GM23338 (cell line): ENCODE measurements at regions not wholly inside any gene's neighbourhood (a gene's known extent, or its start where the extent isn't known, plus 50 kb on each side); places are given as distances from the start of the nearest gene placed in this dataset.

Source experiments
- ATAC-seq: fragments of 200-7000 bp; cut with Tn5 transposase; 3 replicates; pipeline ENCODE4 v1.9.1; 2020
- DNase-seq: peaks from one replicate; pipeline ENCODE4 v3.0.0-alpha.2; 2015; ENCODE audit warnings: low spot score
- H2AFZ ChIP-seq: fragments of 200-600 bp; sonication (generic); 2 replicates; pipeline ENCODE4 v1.8.0; 2016; ENCODE audit warnings: antibody characterized with exemption, mild to moderate bottlenecking, moderate library complexity
- H3F3A ChIP-seq: fragments of 200-600 bp; sonication (generic); replicated peaks from 2 replicates; pipeline ENCODE4 v1.8.0; 2017; ENCODE audit warnings: antibody characterized with exemption, mixed run types, low read depth
- H3K27ac ChIP-seq: fragments of 200-600 bp; sonication (generic); 2 replicates; pipeline ENCODE4 v1.6.1; 2016; ENCODE audit warnings: low read depth
- H3K27me3 ChIP-seq: fragments of 200-600 bp; sonication (generic); 2 replicates; pipeline ENCODE4 v1.8.0; 2016; ENCODE audit warnings: mild to moderate bottlenecking, mixed run types, moderate library complexity; ENCODE audit not compliant: insufficient read depth
- H3K36me3 ChIP-seq: fragments of 200-600 bp; sonication (generic); 2 replicates; pipeline ENCODE4 v1.8.0; 2016; ENCODE audit warnings: mild to moderate bottlenecking; ENCODE audit not compliant: insufficient read depth
- H3K4me1 ChIP-seq: fragments of 200-600 bp; sonication (generic); 2 replicates; pipeline ENCODE4 v1.8.0; 2016; ENCODE audit warnings: mild to moderate bottlenecking, moderate library complexity; ENCODE audit not compliant: insufficient read depth
- H3K4me2 ChIP-seq: fragments of 200-600 bp; sonication (generic); 2 replicates; pipeline ENCODE4 v1.7.1; 2017; ENCODE audit warnings: mixed run types
- H3K4me3 ChIP-seq: fragments of 200-600 bp; sonication (generic); 2 replicates; pipeline ENCODE4 v1.6.1; 2016; ENCODE audit warnings: mixed run types
- H3K79me2 ChIP-seq: fragments of 200-600 bp; sonication (generic); replicated peaks from 2 replicates; pipeline ENCODE4 v1.8.0; 2017; ENCODE audit warnings: mild to moderate bottlenecking; ENCODE audit not compliant: insufficient read depth
- H3K9me2 ChIP-seq: fragments of 200-600 bp; sonication (generic); 2 replicates; pipeline ENCODE4 v1.8.0; 2017; ENCODE audit not compliant: insufficient read depth
- H4K20me1 ChIP-seq: fragments of 200-600 bp; sonication (generic); replicated peaks from 2 replicates; pipeline ENCODE4 v1.8.0; 2017; ENCODE audit warnings: mild to moderate bottlenecking; ENCODE audit not compliant: insufficient read depth
- H3K27ac Mint-ChIP-seq: 2 replicates; pipeline ENCODE4 v1.8.0; 2020; ENCODE audit warnings: inconsistent platforms, mild to moderate bottlenecking, moderate library complexity, mixed read lengths
- H3K27me3 Mint-ChIP-seq: 3 replicates; pipeline ENCODE4 v1.8.0; 2022; ENCODE audit warnings: low read depth, mild to moderate bottlenecking, moderate library complexity, mixed read lengths, inconsistent platforms; ENCODE audit not compliant: insufficient read depth, poor library complexity
- H3K36me3 Mint-ChIP-seq: 3 replicates; pipeline ENCODE4 v1.8.0; 2021; ENCODE audit warnings: low read depth, mild to moderate bottlenecking, inconsistent platforms, moderate library complexity, mixed read lengths
- H3K4me1 Mint-ChIP-seq: 3 replicates; pipeline ENCODE4 v1.8.0; 2020; ENCODE audit warnings: mild to moderate bottlenecking, inconsistent platforms, mixed read lengths
- H3K4me3 Mint-ChIP-seq: 3 replicates; pipeline ENCODE4 v1.8.0; 2021; ENCODE audit warnings: moderate library complexity, mild to moderate bottlenecking, inconsistent platforms, mixed read lengths
- H3K9me3 Mint-ChIP-seq: 3 replicates; pipeline ENCODE4 v1.8.0; 2020; ENCODE audit warnings: moderate library complexity, mild to moderate bottlenecking, inconsistent platforms, mixed read lengths
- CREB1 ChIP-seq: fragments of 250-450 bp; sonication (Bioruptor Pico); IDR thresholded peaks from 2 replicates; pipeline ENCODE4 v1.5.0; 2020; ENCODE audit warnings: low read depth, mild to moderate bottlenecking, moderate library complexity
- EZH2 ChIP-seq: fragments of 200-600 bp; sonication (generic); IDR thresholded peaks from one replicate; pipeline ENCODE4 v1.8.0; 2017; ENCODE audit warnings: antibody characterized with exemption, mild to moderate bottlenecking, low read depth; ENCODE audit not compliant: unreplicated experiment
- EZH2phosphoT487 ChIP-seq: fragments of 200-600 bp; sonication (generic); IDR thresholded peaks from one replicate; pipeline ENCODE4 v1.8.1; 2018; ENCODE audit warnings: antibody characterized with exemption; ENCODE audit not compliant: unreplicated experiment
- JUNB ChIP-seq: IDR thresholded peaks from one replicate; pipeline ENCODE4 v1.6.1; 2016; ENCODE audit warnings: antibody characterized with exemption; ENCODE audit not compliant: unreplicated experiment
- NANOG ChIP-seq: IDR thresholded peaks from 2 replicates; pipeline ENCODE4 v1.6.1; 2016; ENCODE audit warnings: antibody characterized with exemption, borderline replicate concordance
- POLR2AphosphoS5 ChIP-seq: IDR thresholded peaks from 2 replicates; pipeline ENCODE4 v1.6.1; 2016; ENCODE audit warnings: antibody characterized with exemption, low read depth
- STAT1 ChIP-seq: IDR thresholded peaks from one replicate; pipeline ENCODE4 v1.6.1; 2016; ENCODE audit warnings: antibody characterized with exemption; ENCODE audit not compliant: unreplicated experiment
- ZNF114 ChIP-seq: fragments of 250-450 bp; sonication (Bioruptor Pico); IDR thresholded peaks from 2 replicates; pipeline ENCODE4 v1.5.0; 2020; ENCODE audit warnings: mild to moderate bottlenecking, moderate library complexity
- ZNF331 ChIP-seq: fragments of 250-450 bp; sonication (Bioruptor Pico); IDR thresholded peaks from 2 replicates; pipeline ENCODE4 v1.5.0; 2020; ENCODE audit warnings: low read depth, mild to moderate bottlenecking, moderate library complexity
- TF ChIP-seq, protein P1 (sequence below): IDR thresholded peaks from one replicate; pipeline ENCODE4 v1.6.1; 2018; ENCODE audit warnings: antibody characterized with exemption; ENCODE audit not compliant: unreplicated experiment
- TF ChIP-seq, protein P2 (sequence below): fragments of 250-450 bp; sonication (Bioruptor Pico); IDR thresholded peaks from 2 replicates; pipeline ENCODE4 v1.5.0; 2020; ENCODE audit warnings: mild to moderate bottlenecking, moderate library complexity
- TF ChIP-seq, protein P3 (sequence below), 2 experiments: fragments of 200-600 bp in 1 of 2; sonication (generic) in 1 of 2; conservative IDR thresholded peaks; 2 replicates each; pipeline versions ENCODE4 v1.5.1 to v1.6.1; 2016 to 2017; ENCODE audit warnings: antibody characterized with exemption in 2 of 2, low read depth in 2 of 2, mild to moderate bottlenecking in 2 of 2, moderate library complexity in 1 of 2
- TF ChIP-seq, protein P4 (sequence below): IDR thresholded peaks from 2 replicates; pipeline ENCODE4 v1.6.1; 2016; ENCODE audit warnings: antibody characterized with exemption

DNA sequence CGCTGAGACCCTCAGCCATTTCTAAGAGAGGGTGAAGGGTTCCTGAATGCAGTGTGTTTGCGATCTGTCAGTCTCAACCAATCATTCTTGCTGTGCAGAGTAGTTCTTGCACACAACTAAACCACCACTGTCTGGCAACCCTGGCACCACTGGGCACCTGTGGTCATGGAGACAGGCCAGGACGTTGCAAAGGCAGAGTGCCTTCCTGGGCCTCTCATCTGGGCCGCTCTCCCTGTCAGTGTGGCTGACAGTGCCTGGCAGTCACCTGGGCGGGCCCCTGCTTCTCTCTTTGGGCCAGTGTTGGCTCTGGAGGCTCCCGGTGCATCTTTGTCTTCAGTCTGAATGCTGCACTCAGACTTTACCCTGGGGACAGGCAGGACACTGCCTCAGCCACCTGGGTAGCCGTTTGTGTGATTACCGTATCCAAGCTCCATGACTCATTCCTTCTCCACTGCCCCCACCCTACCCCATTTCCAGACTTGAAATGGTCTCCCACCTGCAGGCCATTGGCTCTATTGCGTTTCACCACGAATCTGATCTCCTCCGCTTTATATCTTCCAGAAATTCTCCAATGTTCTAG, 104.6 kb upstream of the KLF13 start:
- no peaks in the 10 kb centered on the region for H3F3A ChIP-seq
- peak; percentile 39 for DNase-seq
- H2AFZ ChIP-seq, result no peak overlapping the region
- no peak overlapping the region for H3K4me2 ChIP-seq
- H3K27ac ChIP-seq, result no peak overlapping the region
- peaks cover 23% of the 10 kb centered on the region for H3K4me1 ChIP-seq
- Mint-ChIP-seq H3K4me1 (peaks cover 34% of the 10 kb centered on the region), H3K27ac (no peak overlapping the region), H3K36me3 (no peaks in the 10 kb centered on the region; the same call in 2 of the 3 replicates), H3K27me3 (peaks cover 14% of the 10 kb centered on the region), H3K4me3 (no peak overlapping the region; the same call in 2 of the 3 replicates), H3K9me3 (no peaks in the 10 kb centered on the region; the same call in 2 of the 3 replicates)
- no peak for TF ChIP-seq EZH2phosphoT487
- TF ChIP-seq, protein P1, sequence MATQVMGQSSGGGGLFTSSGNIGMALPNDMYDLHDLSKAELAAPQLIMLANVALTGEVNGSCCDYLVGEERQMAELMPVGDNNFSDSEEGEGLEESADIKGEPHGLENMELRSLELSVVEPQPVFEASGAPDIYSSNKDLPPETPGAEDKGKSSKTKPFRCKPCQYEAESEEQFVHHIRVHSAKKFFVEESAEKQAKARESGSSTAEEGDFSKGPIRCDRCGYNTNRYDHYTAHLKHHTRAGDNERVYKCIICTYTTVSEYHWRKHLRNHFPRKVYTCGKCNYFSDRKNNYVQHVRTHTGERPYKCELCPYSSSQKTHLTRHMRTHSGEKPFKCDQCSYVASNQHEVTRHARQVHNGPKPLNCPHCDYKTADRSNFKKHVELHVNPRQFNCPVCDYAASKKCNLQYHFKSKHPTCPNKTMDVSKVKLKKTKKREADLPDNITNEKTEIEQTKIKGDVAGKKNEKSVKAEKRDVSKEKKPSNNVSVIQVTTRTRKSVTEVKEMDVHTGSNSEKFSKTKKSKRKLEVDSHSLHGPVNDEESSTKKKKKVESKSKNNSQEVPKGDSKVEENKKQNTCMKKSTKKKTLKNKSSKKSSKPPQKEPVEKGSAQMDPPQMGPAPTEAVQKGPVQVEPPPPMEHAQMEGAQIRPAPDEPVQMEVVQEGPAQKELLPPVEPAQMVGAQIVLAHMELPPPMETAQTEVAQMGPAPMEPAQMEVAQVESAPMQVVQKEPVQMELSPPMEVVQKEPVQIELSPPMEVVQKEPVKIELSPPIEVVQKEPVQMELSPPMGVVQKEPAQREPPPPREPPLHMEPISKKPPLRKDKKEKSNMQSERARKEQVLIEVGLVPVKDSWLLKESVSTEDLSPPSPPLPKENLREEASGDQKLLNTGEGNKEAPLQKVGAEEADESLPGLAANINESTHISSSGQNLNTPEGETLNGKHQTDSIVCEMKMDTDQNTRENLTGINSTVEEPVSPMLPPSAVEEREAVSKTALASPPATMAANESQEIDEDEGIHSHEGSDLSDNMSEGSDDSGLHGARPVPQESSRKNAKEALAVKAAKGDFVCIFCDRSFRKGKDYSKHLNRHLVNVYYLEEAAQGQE, result no peak
- no peak for TF ChIP-seq ZNF331 (CRISPR knock-in tag)
- no peak for TF ChIP-seq EZH2
- TF ChIP-seq, protein P2, sequence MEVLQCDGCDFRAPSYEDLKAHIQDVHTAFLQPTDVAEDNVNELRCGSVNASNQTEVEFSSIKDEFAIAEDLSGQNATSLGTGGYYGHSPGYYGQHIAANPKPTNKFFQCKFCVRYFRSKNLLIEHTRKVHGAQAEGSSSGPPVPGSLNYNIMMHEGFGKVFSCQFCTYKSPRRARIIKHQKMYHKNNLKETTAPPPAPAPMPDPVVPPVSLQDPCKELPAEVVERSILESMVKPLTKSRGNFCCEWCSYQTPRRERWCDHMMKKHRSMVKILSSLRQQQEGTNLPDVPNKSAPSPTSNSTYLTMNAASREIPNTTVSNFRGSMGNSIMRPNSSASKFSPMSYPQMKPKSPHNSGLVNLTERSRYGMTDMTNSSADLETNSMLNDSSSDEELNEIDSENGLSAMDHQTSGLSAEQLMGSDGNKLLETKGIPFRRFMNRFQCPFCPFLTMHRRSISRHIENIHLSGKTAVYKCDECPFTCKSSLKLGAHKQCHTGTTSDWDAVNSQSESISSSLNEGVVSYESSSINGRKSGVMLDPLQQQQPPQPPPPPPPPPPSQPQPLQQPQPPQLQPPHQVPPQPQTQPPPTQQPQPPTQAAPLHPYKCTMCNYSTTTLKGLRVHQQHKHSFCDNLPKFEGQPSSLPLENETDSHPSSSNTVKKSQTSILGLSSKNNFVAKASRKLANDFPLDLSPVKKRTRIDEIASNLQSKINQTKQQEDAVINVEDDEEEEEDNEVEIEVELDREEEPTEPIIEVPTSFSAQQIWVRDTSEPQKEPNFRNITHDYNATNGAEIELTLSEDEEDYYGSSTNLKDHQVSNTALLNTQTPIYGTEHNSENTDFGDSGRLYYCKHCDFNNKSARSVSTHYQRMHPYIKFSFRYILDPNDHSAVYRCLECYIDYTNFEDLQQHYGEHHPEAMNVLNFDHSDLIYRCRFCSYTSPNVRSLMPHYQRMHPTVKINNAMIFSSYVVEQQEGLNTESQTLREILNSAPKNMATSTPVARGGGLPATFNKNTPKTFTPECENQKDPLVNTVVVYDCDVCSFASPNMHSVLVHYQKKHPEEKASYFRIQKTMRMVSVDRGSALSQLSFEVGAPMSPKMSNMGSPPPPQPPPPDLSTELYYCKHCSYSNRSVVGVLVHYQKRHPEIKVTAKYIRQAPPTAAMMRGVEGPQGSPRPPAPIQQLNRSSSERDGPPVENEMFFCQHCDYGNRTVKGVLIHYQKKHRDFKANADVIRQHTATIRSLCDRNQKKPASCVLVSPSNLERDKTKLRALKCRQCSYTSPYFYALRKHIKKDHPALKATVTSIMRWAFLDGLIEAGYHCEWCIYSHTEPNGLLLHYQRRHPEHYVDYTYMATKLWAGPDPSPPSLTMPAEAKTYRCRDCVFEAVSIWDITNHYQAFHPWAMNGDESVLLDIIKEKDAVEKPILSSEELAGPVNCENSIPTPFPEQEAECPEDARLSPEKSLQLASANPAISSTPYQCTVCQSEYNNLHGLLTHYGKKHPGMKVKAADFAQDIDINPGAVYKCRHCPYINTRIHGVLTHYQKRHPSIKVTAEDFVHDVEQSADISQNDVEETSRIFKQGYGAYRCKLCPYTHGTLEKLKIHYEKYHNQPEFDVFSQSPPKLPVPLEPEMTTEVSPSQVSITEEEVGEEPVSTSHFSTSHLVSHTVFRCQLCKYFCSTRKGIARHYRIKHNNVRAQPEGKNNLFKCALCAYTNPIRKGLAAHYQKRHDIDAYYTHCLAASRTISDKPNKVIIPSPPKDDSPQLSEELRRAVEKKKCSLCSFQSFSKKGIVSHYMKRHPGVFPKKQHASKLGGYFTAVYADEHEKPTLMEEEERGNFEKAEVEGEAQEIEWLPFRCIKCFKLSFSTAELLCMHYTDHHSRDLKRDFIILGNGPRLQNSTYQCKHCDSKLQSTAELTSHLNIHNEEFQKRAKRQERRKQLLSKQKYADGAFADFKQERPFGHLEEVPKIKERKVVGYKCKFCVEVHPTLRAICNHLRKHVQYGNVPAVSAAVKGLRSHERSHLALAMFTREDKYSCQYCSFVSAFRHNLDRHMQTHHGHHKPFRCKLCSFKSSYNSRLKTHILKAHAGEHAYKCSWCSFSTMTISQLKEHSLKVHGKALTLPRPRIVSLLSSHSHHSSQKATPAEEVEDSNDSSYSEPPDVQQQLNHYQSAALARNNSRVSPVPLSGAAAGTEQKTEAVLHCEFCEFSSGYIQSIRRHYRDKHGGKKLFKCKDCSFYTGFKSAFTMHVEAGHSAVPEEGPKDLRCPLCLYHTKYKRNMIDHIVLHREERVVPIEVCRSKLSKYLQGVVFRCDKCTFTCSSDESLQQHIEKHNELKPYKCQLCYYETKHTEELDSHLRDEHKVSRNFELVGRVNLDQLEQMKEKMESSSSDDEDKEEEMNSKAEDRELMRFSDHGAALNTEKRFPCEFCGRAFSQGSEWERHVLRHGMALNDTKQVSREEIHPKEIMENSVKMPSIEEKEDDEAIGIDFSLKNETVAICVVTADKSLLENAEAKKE (CRISPR knock-in tag), result no peak
- TF ChIP-seq NANOG, result no peak
- TF ChIP-seq POLR2AphosphoS5, result no peak
- no peak for TF ChIP-seq CREB1 (CRISPR knock-in tag)
- TF ChIP-seq JUNB, result no peak
- TF ChIP-seq, protein P3, sequence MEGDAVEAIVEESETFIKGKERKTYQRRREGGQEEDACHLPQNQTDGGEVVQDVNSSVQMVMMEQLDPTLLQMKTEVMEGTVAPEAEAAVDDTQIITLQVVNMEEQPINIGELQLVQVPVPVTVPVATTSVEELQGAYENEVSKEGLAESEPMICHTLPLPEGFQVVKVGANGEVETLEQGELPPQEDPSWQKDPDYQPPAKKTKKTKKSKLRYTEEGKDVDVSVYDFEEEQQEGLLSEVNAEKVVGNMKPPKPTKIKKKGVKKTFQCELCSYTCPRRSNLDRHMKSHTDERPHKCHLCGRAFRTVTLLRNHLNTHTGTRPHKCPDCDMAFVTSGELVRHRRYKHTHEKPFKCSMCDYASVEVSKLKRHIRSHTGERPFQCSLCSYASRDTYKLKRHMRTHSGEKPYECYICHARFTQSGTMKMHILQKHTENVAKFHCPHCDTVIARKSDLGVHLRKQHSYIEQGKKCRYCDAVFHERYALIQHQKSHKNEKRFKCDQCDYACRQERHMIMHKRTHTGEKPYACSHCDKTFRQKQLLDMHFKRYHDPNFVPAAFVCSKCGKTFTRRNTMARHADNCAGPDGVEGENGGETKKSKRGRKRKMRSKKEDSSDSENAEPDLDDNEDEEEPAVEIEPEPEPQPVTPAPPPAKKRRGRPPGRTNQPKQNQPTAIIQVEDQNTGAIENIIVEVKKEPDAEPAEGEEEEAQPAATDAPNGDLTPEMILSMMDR (conservative IDR thresholded peaks at IDR 0.05; ENCODE audit: low read depth in 2 of 2), result no peak
- TF ChIP-seq, protein P4, sequence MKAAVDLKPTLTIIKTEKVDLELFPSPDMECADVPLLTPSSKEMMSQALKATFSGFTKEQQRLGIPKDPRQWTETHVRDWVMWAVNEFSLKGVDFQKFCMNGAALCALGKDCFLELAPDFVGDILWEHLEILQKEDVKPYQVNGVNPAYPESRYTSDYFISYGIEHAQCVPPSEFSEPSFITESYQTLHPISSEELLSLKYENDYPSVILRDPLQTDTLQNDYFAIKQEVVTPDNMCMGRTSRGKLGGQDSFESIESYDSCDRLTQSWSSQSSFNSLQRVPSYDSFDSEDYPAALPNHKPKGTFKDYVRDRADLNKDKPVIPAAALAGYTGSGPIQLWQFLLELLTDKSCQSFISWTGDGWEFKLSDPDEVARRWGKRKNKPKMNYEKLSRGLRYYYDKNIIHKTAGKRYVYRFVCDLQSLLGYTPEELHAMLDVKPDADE, result no peak
- TF ChIP-seq STAT1, result no peak
- TF ChIP-seq ZNF114 (CRISPR knock-in tag), result no peak
- peak; percentile 25 for ATAC-seq
- H3K79me2 ChIP-seq, result no peaks in the 10 kb centered on the region
- H3K36me3 ChIP-seq, result no peaks in the 10 kb centered on the region
- no peaks in the 10 kb centered on the region for H3K27me3 ChIP-seq
- no peak overlapping the region for H3K4me3 ChIP-seq
- no peaks in the 10 kb centered on the region for H4K20me1 ChIP-seq
- no peaks in the 10 kb centered on the region for H3K9me2 ChIP-seq
